Embryonic facial prominence (tissue), 1 donor: ENCODE measurements at regions not wholly inside any gene's neighbourhood (a gene's known extent, or its start where the extent isn't known, plus 50 kb on each side); places are given as distances from the start of the nearest gene placed in this dataset.
"Not testable (repeated sequence)": the region's sequence is repeated elsewhere in the genome, so short reads cannot be mapped to it uniquely, and the experiment has no call there.

Experiments
- DNase-seq: peaks from one replicate; pipeline ENCODE4 v3.0.0-alpha.2; 2016; ENCODE audit errors: extremely low spot score

- DNase-seq = no peak
These were observed 1291.6 kb upstream of the GYPC start for GRCh38 chr2:125364192-125364983.

GRCh38 chr2:125364984-125365265 is 1291.0 kb upstream of the GYPC start:
- no peak for DNase-seq

GRCh38 chr2:125371867-125372266 is 1284.1 kb upstream of the GYPC start:
- no peak for DNase-seq

GRCh38 chr2:125373293-125373692 is 1282.7 kb upstream of the GYPC start:
- DNase-seq = no peak

GRCh38 chr2:125386074-125386473 is 1269.9 kb upstream of the GYPC start:
- DNase-seq = no peak

GRCh38 chr2:125397535-125398251 is 1258.3 kb upstream of the GYPC start:
- DNase-seq = no peak

GRCh38 chr2:125398738-125399524 is 1257.0 kb upstream of the GYPC start:
- no peak for DNase-seq

- no peak for DNase-seq
These were observed 1250.1 kb upstream of the GYPC start for GRCh38 chr2:125405816-125406215.

- no peak for DNase-seq
These were observed 1247.0 kb upstream of the GYPC start for GRCh38 chr2:125408874-125409538.

- DNase-seq = no peak
These were observed 1237.5 kb upstream of the GYPC start for GRCh38 chr2:125418483-125418882.

GRCh38 chr2:125422198-125422770 is 1233.7 kb upstream of the GYPC start:
- not testable (repeated sequence) for DNase-seq

- DNase-seq = no peak
These were observed 1231.6 kb upstream of the GYPC start for GRCh38 chr2:125424266-125424785.

- no peak for DNase-seq
These were observed 1228.1 kb upstream of the GYPC start for GRCh38 chr2:125427721-125428315.

GRCh38 chr2:125444106-125444505 is 1211.9 kb upstream of the GYPC start:
- no peak for DNase-seq

- no peak for DNase-seq
These were observed 1210.5 kb upstream of the GYPC start for GRCh38 chr2:125445495-125445894.

- DNase-seq = no peak
These were observed 1205.9 kb upstream of the GYPC start for GRCh38 chr2:125450092-125450491.

GRCh38 chr2:125455110-125455509 is 1200.8 kb upstream of the GYPC start:
- DNase-seq = no peak

GRCh38 chr2:125456693-125457363 is 1199.1 kb upstream of the GYPC start:
- DNase-seq = peak; percentile 29

GRCh38 chr2:125471963-125472362 is 1184.0 kb upstream of the GYPC start:
- DNase-seq = no peak

GRCh38 chr2:125479143-125479636 is 1176.8 kb upstream of the GYPC start:
- no peak for DNase-seq
